ENCODE measurements at regions not wholly inside any gene's neighbourhood (a gene's known extent, or its start where the extent isn't known, plus 50 kb on each side); places are given as distances from the start of the nearest gene placed in this dataset.

DNA sequence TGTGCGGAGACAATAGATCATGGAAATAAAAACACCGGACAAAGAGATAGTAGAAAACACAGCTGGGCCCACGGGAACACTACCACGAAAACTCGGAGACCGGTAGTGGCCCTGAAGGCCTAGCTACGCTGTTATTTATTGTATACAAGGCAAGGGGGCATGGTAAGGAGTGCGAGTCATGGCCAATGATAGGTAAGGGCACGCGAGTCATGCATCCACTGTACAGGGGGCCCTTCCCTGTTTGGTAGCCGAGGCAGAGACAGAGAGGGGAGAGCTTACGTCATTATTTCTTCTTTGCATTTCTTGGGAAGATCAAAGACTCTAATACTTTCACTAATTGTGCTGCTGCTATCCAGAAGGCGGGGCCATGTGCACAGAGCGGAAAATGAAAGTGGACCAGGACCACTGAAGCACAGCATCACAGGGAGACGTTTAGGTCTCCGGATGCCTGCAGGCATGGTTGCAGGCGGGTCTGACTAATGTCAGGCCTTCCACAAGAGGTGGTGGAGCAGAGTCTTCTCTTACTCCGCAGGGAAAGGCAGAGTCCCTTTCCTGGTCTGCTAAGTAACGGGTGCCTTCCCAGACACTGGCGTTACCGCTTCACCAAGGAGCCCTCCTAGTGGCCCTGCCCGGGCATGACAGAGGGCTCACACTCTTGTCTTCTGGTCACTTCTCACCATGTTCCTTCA is 74.4 kb upstream of the ARL4D start:
- Mint-ChIP-seq H3K27ac (ENCODE audit: low read depth, unreplicated experiment) (no peak overlapping the region), H3K36me3 (ENCODE audit: insufficient read depth, unreplicated experiment) (no peaks in the 10 kb centered on the region), H3K27me3 (ENCODE audit: insufficient read depth, unreplicated experiment) (no peaks in the 10 kb centered on the region), H3K4me3 (ENCODE audit: unreplicated experiment) (no peak overlapping the region), H3K9me3 (ENCODE audit: unreplicated experiment) (no peaks in the 10 kb centered on the region), H3K4me1 (ENCODE audit: insufficient read depth, unreplicated experiment) (peaks cover 12% of the 10 kb centered on the region)
- TF ChIP-seq, protein P1, sequence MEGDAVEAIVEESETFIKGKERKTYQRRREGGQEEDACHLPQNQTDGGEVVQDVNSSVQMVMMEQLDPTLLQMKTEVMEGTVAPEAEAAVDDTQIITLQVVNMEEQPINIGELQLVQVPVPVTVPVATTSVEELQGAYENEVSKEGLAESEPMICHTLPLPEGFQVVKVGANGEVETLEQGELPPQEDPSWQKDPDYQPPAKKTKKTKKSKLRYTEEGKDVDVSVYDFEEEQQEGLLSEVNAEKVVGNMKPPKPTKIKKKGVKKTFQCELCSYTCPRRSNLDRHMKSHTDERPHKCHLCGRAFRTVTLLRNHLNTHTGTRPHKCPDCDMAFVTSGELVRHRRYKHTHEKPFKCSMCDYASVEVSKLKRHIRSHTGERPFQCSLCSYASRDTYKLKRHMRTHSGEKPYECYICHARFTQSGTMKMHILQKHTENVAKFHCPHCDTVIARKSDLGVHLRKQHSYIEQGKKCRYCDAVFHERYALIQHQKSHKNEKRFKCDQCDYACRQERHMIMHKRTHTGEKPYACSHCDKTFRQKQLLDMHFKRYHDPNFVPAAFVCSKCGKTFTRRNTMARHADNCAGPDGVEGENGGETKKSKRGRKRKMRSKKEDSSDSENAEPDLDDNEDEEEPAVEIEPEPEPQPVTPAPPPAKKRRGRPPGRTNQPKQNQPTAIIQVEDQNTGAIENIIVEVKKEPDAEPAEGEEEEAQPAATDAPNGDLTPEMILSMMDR (IDR thresholded peaks at IDR 0.05; ENCODE audit: unreplicated experiment), result no peak
- POLR2A ChIA-PET, result interaction anchor here (1.0 to 1.1 kb wide), 2 partner anchors 10 to 44 kb away, joined by 3 read pairs; no protein-coding TSS in a partner anchor
- intact Hi-C loops (cut with micrococcal nuclease), result no loop called here
- no TSS peak for BruUV-seq (replicated peaks)
- CTCF ChIA-PET, result interaction anchor here (1.1 to 2.3 kb wide), 2 partner anchors 10 to 15 kb away, joined by 4 to 10 read pairs; no protein-coding TSS in a partner anchor
- no peak for DNase-seq (ENCODE audit: unreplicated experiment)

DNA sequence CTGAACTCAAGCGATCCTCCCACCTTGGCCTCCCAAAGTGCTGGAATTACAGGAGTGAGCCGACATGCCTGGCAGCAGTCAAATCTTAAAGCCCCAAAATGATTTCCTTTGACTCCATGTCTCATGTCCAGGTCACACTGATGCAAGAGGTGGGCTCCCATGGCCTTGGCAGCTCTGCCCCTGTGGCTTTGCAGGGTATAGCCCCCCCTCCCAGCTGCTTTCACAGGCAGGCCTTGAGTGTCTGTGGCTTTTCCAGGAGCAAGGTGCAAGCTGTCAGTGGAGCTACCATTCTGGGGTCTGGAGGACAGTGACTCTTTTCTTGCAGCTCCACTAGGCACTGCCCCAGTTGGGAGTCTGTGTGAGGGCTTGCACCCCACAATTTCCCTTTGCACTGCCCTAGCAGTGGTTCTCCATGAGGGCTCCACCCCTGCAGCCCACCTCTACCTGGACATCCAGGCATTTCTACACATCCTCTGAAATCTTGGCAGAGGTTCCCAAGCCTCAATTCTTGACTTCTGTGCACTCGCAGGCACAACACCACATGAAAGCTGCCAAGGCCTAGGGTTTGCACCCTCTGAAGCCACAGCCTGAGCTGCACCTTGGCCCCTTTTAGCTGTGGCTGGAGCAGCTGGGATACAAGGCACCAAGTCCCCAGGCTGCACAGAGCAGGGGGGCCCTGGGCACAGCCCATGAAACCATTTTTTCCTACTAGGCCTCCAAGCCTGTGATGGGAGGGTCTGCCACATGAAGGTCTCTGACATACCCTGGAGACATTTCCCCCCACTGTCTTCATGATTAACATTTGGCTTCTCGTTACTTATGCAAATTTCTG is 79.3 kb upstream of the ARL4D start:
- peaks cover 7% of the 10 kb centered on the region for H3K4me1 Mint-ChIP-seq (ENCODE audit: insufficient read depth, unreplicated experiment)
- ChIA-PET CTCF (interaction anchor here (1.2 kb wide), 1 partner anchor 10 kb away, joined by 3 read pairs; no protein-coding TSS in a partner anchor), POLR2A (no interaction called here)
- no peak for DNase-seq (ENCODE audit: unreplicated experiment)
- no peak overlapping the region for H3K4me3 Mint-ChIP-seq (ENCODE audit: unreplicated experiment)
- no peaks in the 10 kb centered on the region for H3K9me3 Mint-ChIP-seq (ENCODE audit: unreplicated experiment)
- TF ChIP-seq, protein P1 (IDR thresholded peaks at IDR 0.05; ENCODE audit: unreplicated experiment), result no peak
- H3K27ac Mint-ChIP-seq (ENCODE audit: low read depth, unreplicated experiment), result no peak overlapping the region
- intact Hi-C loops (cut with micrococcal nuclease), result no loop called here
- BruUV-seq (replicated peaks), result no TSS peak
- no peaks in the 10 kb centered on the region for H3K36me3 Mint-ChIP-seq (ENCODE audit: insufficient read depth, unreplicated experiment)
- no peaks in the 10 kb centered on the region for H3K27me3 Mint-ChIP-seq (ENCODE audit: insufficient read depth, unreplicated experiment)

DNA sequence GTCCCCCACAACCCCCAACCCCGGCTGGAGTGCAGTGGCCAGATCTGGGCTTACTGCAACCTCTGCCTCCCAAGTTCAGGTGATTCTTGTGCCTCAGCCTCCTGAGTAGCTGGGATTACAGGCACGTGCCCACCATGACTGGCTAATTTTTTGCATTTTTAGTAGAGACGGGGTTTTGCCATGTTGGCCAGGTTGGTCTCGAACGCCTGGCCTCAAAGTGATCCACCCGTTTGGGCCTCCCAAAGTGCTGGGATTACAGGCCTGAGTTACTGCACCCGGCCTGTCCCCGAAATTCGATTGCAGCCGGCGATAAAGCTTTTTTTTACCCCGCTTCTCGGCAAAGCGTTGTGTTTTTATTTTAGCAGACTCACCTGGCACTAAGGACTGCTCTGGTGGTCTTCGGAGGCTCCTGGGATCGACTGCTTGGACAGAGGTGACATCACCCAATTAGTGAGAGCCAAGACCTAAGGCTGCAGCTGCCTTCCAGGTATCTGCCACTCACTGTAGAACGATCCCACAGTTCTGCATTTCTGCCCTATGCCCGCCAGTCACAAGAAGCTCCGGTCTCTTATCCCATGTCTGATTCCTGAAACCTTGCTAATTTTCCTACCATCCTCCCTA is 82.2 kb upstream of the ARL4D start:
- no peak overlapping the region for H3K27ac Mint-ChIP-seq (ENCODE audit: low read depth, unreplicated experiment)
- TF ChIP-seq, protein P1 (IDR thresholded peaks at IDR 0.05; ENCODE audit: unreplicated experiment), result no peak
- BruUV-seq (replicated peaks), result no TSS peak
- ChIA-PET CTCF (interaction anchor here (0.6 to 1.8 kb wide), 2 partner anchors 138 to 167 kb away, joined by 3 to 6 read pairs; partner anchors contain the start of gene DHX8), POLR2A (interaction anchor here (0.5 to 2.8 kb wide), 8 partner anchors 44 to 869 kb away, joined by 3 to 18 read pairs (median 5); partner anchors contain the start of gene NBR1)
- intact Hi-C loops (cut with micrococcal nuclease), result no loop called here
- no peak for DNase-seq (ENCODE audit: unreplicated experiment)
- H3K36me3 Mint-ChIP-seq (ENCODE audit: insufficient read depth, unreplicated experiment), result no peaks in the 10 kb centered on the region
- H3K4me1 Mint-ChIP-seq (ENCODE audit: insufficient read depth, unreplicated experiment), result peaks cover 7% of the 10 kb centered on the region
- no peaks in the 10 kb centered on the region for H3K9me3 Mint-ChIP-seq (ENCODE audit: unreplicated experiment)
- no peak overlapping the region for H3K4me3 Mint-ChIP-seq (ENCODE audit: unreplicated experiment)
- no peaks in the 10 kb centered on the region for H3K27me3 Mint-ChIP-seq (ENCODE audit: insufficient read depth, unreplicated experiment)

Measured in MCF 10A (cell line).